Parathyroid adenoma (tissue), 2 donors: ENCODE measurements at regions not wholly inside any gene's neighbourhood (a gene's known extent, or its start where the extent isn't known, plus 50 kb on each side); places are given as distances from the start of the nearest gene placed in this dataset.

Experiments used
- H2AFZ ChIP-seq: fragments of 300-600 bp; sonication (generic); one replicate; pipeline ENCODE4 v1.7.0; 2017; ENCODE audit warnings: antibody characterized with exemption, mild to moderate bottlenecking
- H3K27ac ChIP-seq: fragments of 300-600 bp; sonication (generic); one replicate; pipeline ENCODE4 v1.7.0; 2017
- H3K27me3 ChIP-seq: fragments of 300-600 bp; sonication (generic); one replicate; pipeline ENCODE4 v1.7.0; 2017; ENCODE audit warnings: low read length; ENCODE audit not compliant: control insufficient read depth, insufficient read depth
- H3K36me3 ChIP-seq: fragments of 300-600 bp; sonication (generic); one replicate; pipeline ENCODE4 v1.7.0; 2017; ENCODE audit warnings: low read length; ENCODE audit not compliant: control insufficient read depth, insufficient read depth
- H3K4me1 ChIP-seq: fragments of 300-600 bp; sonication (generic); one replicate; pipeline ENCODE4 v1.7.0; 2017; ENCODE audit warnings: control low read depth
- H3K4me2 ChIP-seq: fragments of 300-600 bp; sonication (generic); one replicate; pipeline ENCODE4 v1.7.0; 2017; ENCODE audit warnings: low read length
- H3K4me3 ChIP-seq: fragments of 300-600 bp; sonication (generic); one replicate; pipeline ENCODE4 v1.7.0; 2017; ENCODE audit warnings: low read depth, low read length
- H3K79me2 ChIP-seq: fragments of 300-600 bp; sonication (generic); one replicate; pipeline ENCODE4 v1.7.0; 2017; ENCODE audit warnings: control low read depth
- H3K9ac ChIP-seq: fragments of 300-600 bp; sonication (generic); one replicate; pipeline ENCODE4 v1.7.0; 2017; ENCODE audit warnings: mild to moderate bottlenecking
- H3K9me3 ChIP-seq: fragments of 300-600 bp; sonication (generic); one replicate; pipeline ENCODE4 v1.7.0; 2017; ENCODE audit warnings: low read length; ENCODE audit not compliant: control insufficient read depth
- CTCF ChIP-seq: fragments of 300-600 bp; sonication (generic); IDR thresholded peaks from one replicate; pipeline ENCODE4 v1.7.0; 2017; ENCODE audit warnings: antibody characterized with exemption, mild to moderate bottlenecking
- donor health status: primary hyperparathyroidism.

DNA sequence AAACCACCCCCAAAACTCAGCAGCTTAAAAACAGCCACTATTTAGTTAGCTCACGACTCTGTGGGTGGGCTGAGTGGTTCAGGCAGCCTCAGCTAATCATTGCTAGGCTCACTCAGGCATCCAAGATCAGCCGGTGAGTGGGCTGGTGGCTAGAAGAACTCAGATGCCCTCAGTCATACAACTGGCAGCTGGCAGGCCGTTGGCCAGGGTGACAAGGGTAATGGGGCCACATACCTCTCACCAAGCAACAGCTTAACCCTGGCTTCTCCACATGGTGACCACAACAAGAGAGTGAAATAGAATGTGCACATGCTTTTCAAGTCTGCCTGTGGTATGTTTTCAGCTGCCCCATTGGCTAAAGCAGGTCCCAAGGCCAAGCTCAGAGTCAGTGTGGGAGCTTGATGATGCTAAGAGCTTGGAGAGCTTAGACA, 435.4 kb upstream of the TSHZ3 start:
- Histone ChIP-seq H3K9me3 (no peaks in the 10 kb centered on the region), H3K9ac (no peak overlapping the region), H3K4me1 (no peaks in the 10 kb centered on the region), H2AFZ (no peak overlapping the region), H3K4me3 (no peak overlapping the region), H3K27me3 (no peaks in the 10 kb centered on the region), H3K36me3 (no peaks in the 10 kb centered on the region), H3K4me2 (no peak overlapping the region), H3K79me2 (no peaks in the 10 kb centered on the region), H3K27ac (no peak overlapping the region)
- no peak for TF ChIP-seq CTCF

GRCh38 chr19:31801611-31802010, 452.4 kb upstream of the TSHZ3 start:
- no peaks in the 10 kb centered on the region for H3K36me3 ChIP-seq
- no peak overlapping the region for H3K9ac ChIP-seq
- H3K79me2 ChIP-seq = no peaks in the 10 kb centered on the region
- TF ChIP-seq CTCF = no peak
- no peaks in the 10 kb centered on the region for H3K9me3 ChIP-seq
- H3K4me2 ChIP-seq = no peak overlapping the region
- no peaks in the 10 kb centered on the region for H3K27me3 ChIP-seq
- no peak overlapping the region for H3K27ac ChIP-seq
- no peaks in the 10 kb centered on the region for H3K4me1 ChIP-seq
- H2AFZ ChIP-seq = no peak overlapping the region
- no peak overlapping the region for H3K4me3 ChIP-seq

DNA sequence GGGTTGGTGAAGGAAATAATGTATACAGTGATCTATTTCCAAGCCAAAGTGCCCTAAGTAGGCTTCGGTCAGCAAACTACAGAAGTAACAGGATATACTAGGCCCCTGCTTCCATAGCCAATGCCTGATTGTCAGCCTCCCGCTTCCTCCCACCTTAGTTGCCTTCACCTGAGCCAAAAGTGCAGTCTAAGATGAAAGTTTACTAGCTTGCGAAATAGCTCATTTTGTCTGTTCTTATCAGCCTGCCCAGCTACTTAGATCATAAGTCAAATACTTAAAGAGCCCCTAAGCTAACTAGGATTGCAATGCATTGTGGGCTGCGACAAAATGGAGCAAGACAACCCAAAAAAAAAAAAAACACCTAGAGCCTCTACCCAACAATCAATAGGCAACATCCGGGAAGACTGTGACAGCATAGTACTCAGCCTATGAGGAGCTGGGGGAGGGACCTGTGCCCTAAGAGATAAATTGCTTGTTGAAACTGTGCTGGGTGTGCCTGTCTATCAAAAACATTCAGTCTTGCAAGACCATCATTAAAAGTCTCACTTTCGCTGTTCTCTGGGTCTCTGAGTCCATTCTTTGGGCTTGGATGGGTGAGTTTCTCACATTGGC, 454.7 kb upstream of the TSHZ3 start:
- H3K9me3 ChIP-seq = no peaks in the 10 kb centered on the region
- H3K27me3 ChIP-seq = no peaks in the 10 kb centered on the region
- no peak overlapping the region for H2AFZ ChIP-seq
- no peaks in the 10 kb centered on the region for H3K36me3 ChIP-seq
- no peak for TF ChIP-seq CTCF
- H3K4me3 ChIP-seq = no peak overlapping the region
- no peak overlapping the region for H3K9ac ChIP-seq
- H3K4me1 ChIP-seq = no peaks in the 10 kb centered on the region
- H3K79me2 ChIP-seq = no peaks in the 10 kb centered on the region
- H3K27ac ChIP-seq = no peak overlapping the region
- H3K4me2 ChIP-seq = no peak overlapping the region

DNA sequence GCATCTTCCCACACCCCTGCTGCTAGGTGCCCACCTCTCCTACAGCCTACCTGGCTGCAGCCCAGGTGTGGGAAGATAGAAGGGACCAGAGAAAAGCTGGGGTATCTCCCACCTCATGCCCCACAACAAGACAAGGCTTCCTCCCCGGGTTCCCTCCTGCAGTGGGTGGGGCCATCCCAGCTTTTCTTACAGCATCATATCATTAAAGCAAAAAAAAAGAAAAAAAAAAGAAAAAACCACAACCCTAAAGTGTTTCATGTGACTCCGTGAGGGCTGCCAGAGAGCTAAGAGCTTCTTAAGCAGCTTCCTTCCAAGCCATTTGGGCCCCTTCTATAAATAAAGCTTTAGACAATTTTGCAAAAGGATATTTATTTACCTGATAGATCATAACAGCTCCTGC, 455.4 kb upstream of the TSHZ3 start:
- Histone ChIP-seq H3K9ac (no peak overlapping the region), H3K27me3 (no peaks in the 10 kb centered on the region), H2AFZ (no peak overlapping the region), H3K79me2 (no peaks in the 10 kb centered on the region), H3K9me3 (no peaks in the 10 kb centered on the region), H3K4me3 (no peak overlapping the region), H3K27ac (no peak overlapping the region), H3K4me1 (no peaks in the 10 kb centered on the region), H3K4me2 (no peak overlapping the region), H3K36me3 (no peaks in the 10 kb centered on the region)
- no peak for TF ChIP-seq CTCF

DNA sequence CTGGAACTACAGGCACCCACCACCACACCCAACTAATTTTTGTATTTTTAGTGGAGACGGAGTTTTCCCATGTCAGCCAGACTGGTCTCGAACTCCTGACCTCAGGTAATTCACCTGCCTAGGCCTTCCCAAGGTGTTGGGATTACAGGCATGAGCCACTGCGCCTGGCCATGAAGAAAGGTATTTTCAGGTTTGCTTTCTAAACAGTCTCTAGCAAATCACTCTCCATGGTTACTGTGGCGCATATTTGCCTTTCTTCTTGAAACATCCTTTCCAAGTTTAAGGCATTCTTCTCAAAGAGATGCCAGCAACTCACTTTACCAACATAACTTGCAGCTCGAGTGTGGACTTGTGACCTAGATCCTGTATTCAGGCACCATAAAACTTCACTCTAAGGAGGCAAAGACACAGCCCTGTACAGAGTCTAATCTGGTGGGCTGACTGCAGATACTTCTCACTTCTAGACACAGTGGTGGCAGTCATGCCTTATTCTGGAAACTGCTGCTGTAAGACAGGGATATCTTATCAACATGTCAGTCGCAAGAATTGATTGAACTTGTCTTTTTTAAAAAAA, 461.4 kb upstream of the TSHZ3 start:
- no peaks in the 10 kb centered on the region for H3K9me3 ChIP-seq
- no peaks in the 10 kb centered on the region for H3K79me2 ChIP-seq
- H3K27me3 ChIP-seq = no peaks in the 10 kb centered on the region
- no peak overlapping the region for H3K4me3 ChIP-seq
- no peak overlapping the region for H3K9ac ChIP-seq
- no peak overlapping the region for H2AFZ ChIP-seq
- no peak overlapping the region for H3K27ac ChIP-seq
- no peaks in the 10 kb centered on the region for H3K4me1 ChIP-seq
- no peak for TF ChIP-seq CTCF
- no peaks in the 10 kb centered on the region for H3K36me3 ChIP-seq
- H3K4me2 ChIP-seq = no peak overlapping the region
